Keratinocyte (primary cell): ENCODE measurements at regions not wholly inside any gene's neighbourhood (a gene's known extent, or its start where the extent isn't known, plus 50 kb on each side); places are given as distances from the start of the nearest gene placed in this dataset.

ENCODE experiments used
- DNase-seq: peaks from one replicate; pipeline ENCODE4 v3.0.0-alpha.2; 2011; ENCODE audit warnings: low read depth, missing footprints, low spot score
- FAIRE-seq: peaks from 2 replicates; lab custom pipeline; 2011; peaks lifted over from hg19 to GRCh38; lab: Jason Lieb, UNC
- H2AFZ ChIP-seq: 2 replicates; pipeline ENCODE4 v1.6.0; 2012; ENCODE audit warnings: low read length, control low read depth, inconsistent platforms; ENCODE audit not compliant: control insufficient read depth
- H3K27ac ChIP-seq: 2 replicates; pipeline ENCODE4 v1.5.1; 2011; ENCODE audit warnings: low read length; ENCODE audit not compliant: control insufficient read depth, insufficient read depth
- H3K27me3 ChIP-seq: 3 replicates; pipeline ENCODE4 v1.6.0; 2011; ENCODE audit warnings: low read length; ENCODE audit not compliant: control insufficient read depth, insufficient read depth; ENCODE audit errors: extremely low read depth
- H3K36me3 ChIP-seq, 2 experiments: 2 replicates in 1 of 2; 3 replicates in 1 of 2; pipeline ENCODE4 v1.5.1; 2011; ENCODE audit warnings: low read length in 2 of 2, mild to moderate bottlenecking in 1 of 2; ENCODE audit not compliant: control insufficient read depth in 2 of 2, insufficient read depth in 2 of 2; ENCODE audit errors: extremely low read depth in 1 of 2
- H3K4me1 ChIP-seq: 3 replicates; pipeline ENCODE4 v1.5.1; 2011; ENCODE audit warnings: low read length; ENCODE audit not compliant: control insufficient read depth, insufficient read depth; ENCODE audit errors: extremely low read depth
- H3K4me2 ChIP-seq: 3 replicates; pipeline ENCODE4 v1.6.0; 2011; ENCODE audit warnings: low read depth, low read length; ENCODE audit not compliant: control insufficient read depth, insufficient read depth; ENCODE audit errors: extremely low read depth
- H3K4me3 ChIP-seq, 3 experiments: fragments of 200-600 bp in 1 of 3; sonication (generic) in 1 of 3; 2 replicates in 2 of 3; 3 replicates in 1 of 3; pipeline ENCODE4 v1.5.1; 2011 to 2016; ENCODE audit warnings: low read length in 3 of 3, mild to moderate bottlenecking in 3 of 3, control low read depth in 2 of 3, inconsistent platforms in 1 of 3, low read depth in 1 of 3, mixed read lengths in 1 of 3, mixed run types in 1 of 3, moderate library complexity in 1 of 3; ENCODE audit not compliant: control insufficient read depth in 2 of 3, insufficient read depth in 2 of 3; ENCODE audit errors: extremely low read depth in 1 of 3
- H3K79me2 ChIP-seq: 2 replicates; pipeline ENCODE4 v1.6.0; 2012; ENCODE audit warnings: low read length; ENCODE audit not compliant: control insufficient read depth, insufficient read depth
- H3K9ac ChIP-seq: 3 replicates; pipeline ENCODE4 v1.6.0; 2011; ENCODE audit warnings: low read length; ENCODE audit not compliant: control insufficient read depth, insufficient read depth; ENCODE audit errors: extremely low read depth
- H3K9me1 ChIP-seq: 3 replicates; pipeline ENCODE4 v1.6.0; 2011; ENCODE audit warnings: low read length; ENCODE audit not compliant: control insufficient read depth, insufficient read depth; ENCODE audit errors: extremely low read depth
- H3K9me3 ChIP-seq: 2 replicates; pipeline ENCODE4 v1.5.1; 2012; ENCODE audit warnings: low read depth, low read length; ENCODE audit not compliant: control insufficient read depth
- H4K20me1 ChIP-seq: 3 replicates; pipeline ENCODE4 v1.6.0; 2011; ENCODE audit warnings: low read length; ENCODE audit not compliant: control insufficient read depth, insufficient read depth; ENCODE audit errors: extremely low read depth
- CTCF ChIP-seq, 3 experiments: IDR thresholded peaks in 1 of 3; conservative IDR thresholded peaks in 1 of 3; optimal IDR thresholded peaks in 1 of 3; 2 replicates in 2 of 3; 3 replicates in 1 of 3; pipeline versions ENCODE3 to v1.5.1; 2011; ENCODE audit warnings: low read length in 3 of 3, mild to moderate bottlenecking in 3 of 3, moderate library complexity in 2 of 3, control low read depth in 1 of 3, inconsistent platforms in 1 of 3; ENCODE audit not compliant: insufficient read depth in 2 of 3; ENCODE audit errors: extremely low read depth in 1 of 3
- EZH2 ChIP-seq: IDR thresholded peaks from one replicate; pipeline ENCODE4 v1.6.1; 2012; ENCODE audit warnings: inconsistent platforms, mild to moderate bottlenecking, low read length, moderate library complexity
- dilution Hi-C: fragments of 300-500 bp; cut with MboI; formaldehyde crosslinking; loops from one replicate; pipeline ENCODE4 v1.7.0; 2020; ENCODE audit warnings: low sequenced_read_pairs; ENCODE audit not compliant: extremely low pct_ligation_motif_present

DNA sequence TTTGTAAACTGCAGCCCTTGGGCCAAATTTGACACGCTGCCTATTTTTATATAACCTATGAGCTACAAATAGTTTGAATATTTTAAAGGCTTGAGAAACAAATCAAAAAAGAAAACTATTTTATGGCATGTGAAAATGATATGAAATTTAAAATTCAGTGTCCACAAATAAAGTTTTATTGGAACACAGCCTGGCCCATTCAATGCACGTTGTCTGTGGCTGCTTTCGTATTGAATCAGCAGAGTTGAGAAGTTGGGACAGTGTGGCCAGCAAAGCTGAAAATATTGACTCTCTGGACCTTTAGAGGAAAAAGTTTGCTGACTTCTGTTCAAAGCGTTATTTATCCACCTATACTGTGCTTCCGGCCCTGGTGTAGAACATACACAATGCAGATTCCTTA is 654.2 kb downstream of the MED13L start:
- dilution Hi-C loops: no loop called here
- Histone ChIP-seq H3K27ac (no peak overlapping the region), H3K4me2 (no peak overlapping the region)

DNA sequence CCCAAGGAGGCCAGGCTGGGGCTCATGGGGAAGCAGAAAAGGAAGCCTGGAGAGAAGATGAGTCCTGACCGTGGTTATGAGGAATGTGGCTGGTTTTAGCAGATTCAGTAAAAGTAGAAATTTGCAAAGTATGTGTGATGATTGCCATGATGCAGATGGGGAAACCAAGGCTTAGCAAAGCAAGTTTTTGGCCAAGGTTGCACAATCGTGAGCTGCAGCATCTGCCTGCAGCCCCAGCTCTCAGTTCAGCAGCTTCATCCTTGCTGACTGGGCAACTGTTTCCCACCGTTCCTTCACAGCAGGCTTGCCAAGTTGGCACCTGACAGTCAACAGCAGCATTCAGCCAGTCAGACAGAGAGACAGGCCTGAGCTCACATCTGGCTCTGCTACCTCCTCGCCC is 656.7 kb downstream of the MED13L start:
- dilution Hi-C loops: no loop called here
- no peaks in the 10 kb centered on the region for H3K4me1 ChIP-seq
- DNase-seq (no peak), FAIRE-seq (no peak)
- H3K4me3 ChIP-seq: no peak overlapping the region
- no peaks in the 10 kb centered on the region for H4K20me1 ChIP-seq
- no peak overlapping the region for H3K4me2 ChIP-seq
- H3K9ac ChIP-seq: no peak overlapping the region
- H3K9me1 ChIP-seq: no peaks in the 10 kb centered on the region
- no peak overlapping the region for H2AFZ ChIP-seq
- H3K27me3 ChIP-seq: no peaks in the 10 kb centered on the region
- TF ChIP-seq EZH2 (no peak), CTCF (optimal IDR thresholded peaks at IDR 0.05 in 1 of 3, IDR thresholded peaks at IDR 0.05 in 1 of 3, conservative IDR thresholded peaks at IDR 0.05 in 1 of 3; ENCODE audit: extremely low read depth in 1 of 3, insufficient read depth in 2 of 3, low read length in 3 of 3) (no peak)
- no peak overlapping the region for H3K27ac ChIP-seq
- no peaks in the 10 kb centered on the region for H3K9me3 ChIP-seq
- H3K36me3 ChIP-seq: no peaks in the 10 kb centered on the region
- no peaks in the 10 kb centered on the region for H3K79me2 ChIP-seq

More for the DNA sequence above, 654.2 kb downstream of the MED13L start:
- TF ChIP-seq CTCF (optimal IDR thresholded peaks at IDR 0.05 in 1 of 3, IDR thresholded peaks at IDR 0.05 in 1 of 3, conservative IDR thresholded peaks at IDR 0.05 in 1 of 3; ENCODE audit: extremely low read depth in 1 of 3, insufficient read depth in 2 of 3, low read length in 3 of 3) (no peak), EZH2 (no peak)
- H4K20me1 ChIP-seq: no peaks in the 10 kb centered on the region
- H3K9me1 ChIP-seq: no peaks in the 10 kb centered on the region
- no peak overlapping the region for H3K9ac ChIP-seq
- no peaks in the 10 kb centered on the region for H3K9me3 ChIP-seq
- H3K36me3 ChIP-seq: no peaks in the 10 kb centered on the region
- no peak for DNase-seq
- no peak for FAIRE-seq
- no peaks in the 10 kb centered on the region for H3K4me1 ChIP-seq
- H3K27me3 ChIP-seq: no peaks in the 10 kb centered on the region
- H3K4me3 ChIP-seq: no peak overlapping the region
- no peaks in the 10 kb centered on the region for H3K79me2 ChIP-seq
- H2AFZ ChIP-seq: no peak overlapping the region
